K562 (cell line): ENCODE measurements at regions not wholly inside any gene's neighbourhood (a gene's known extent, or its start where the extent isn't known, plus 50 kb on each side); places are given as distances from the start of the nearest gene placed in this dataset.

Source experiments
- ATAC-seq: fragments of 200-7000 bp; cut with Tn5 transposase; 3 replicates; pipeline ENCODE4 v1.9.1; 2020; ENCODE audit warnings: moderate library complexity
- BruUV-seq: library from RNA; stranded (reverse); fragments of 400-500 nt; replicated peaks from 2 replicates; lab custom pipeline; 2021; lab: Mats Ljungman, UMichigan
- CTCF ChIA-PET: fragments of 300-600 bp; formaldehyde crosslinking; extraction: SDS; loops from one replicate; lab custom pipeline; 2021; ENCODE audit warnings: low intra/inter-chr PET ratio; lab: Yijun Ruan, JAX
- POLR2A ChIA-PET: fragments of 300-600, 350-650 bp; sonication (Branson Sonifier 250); formaldehyde crosslinking; extraction: SDS; loops from one replicate; lab custom pipeline; 2021; ENCODE audit warnings: antibody characterized with exemption, inconsistent platforms; lab: Yijun Ruan, JAX
- DNase-seq, 4 experiments: peaks; one replicate each; pipeline versions ENCODE4 v3.0.0 to v3.0.0-alpha.2; 2011 to 2018; ENCODE audit warnings: low spot score in 3 of 4, mixed read lengths in 3 of 4; ENCODE audit errors: extremely low read depth in 1 of 4
- FAIRE-seq: peaks from 2 replicates; lab custom pipeline; 2011; peaks lifted over from hg19 to GRCh38; lab: Jason Lieb, UNC
- H2AFZ ChIP-seq: 2 replicates; pipeline ENCODE4 v1.6.0; 2011; ENCODE audit warnings: low read depth, low read length, control low read depth, inconsistent platforms
- H3K27ac ChIP-seq: fragments of 200-600 bp; 3 replicates; pipeline ENCODE4 v1.8.0; 2011; ENCODE audit warnings: low read depth, mild to moderate bottlenecking, control low read depth, inconsistent platforms, low read length, moderate library complexity, mixed read lengths; ENCODE audit errors: extremely low read depth
- H3K27me3 ChIP-seq, 2 experiments: fragments of 300-600 bp in 1 of 2; 2 replicates in 1 of 2; 3 replicates in 1 of 2; pipeline versions ENCODE4 v1.6.0 to v1.8.0; 2011; ENCODE audit warnings: inconsistent platforms in 2 of 2, low read length in 2 of 2, mild to moderate bottlenecking in 1 of 2, mixed read lengths in 1 of 2, moderate library complexity in 1 of 2; ENCODE audit not compliant: control insufficient read depth in 2 of 2, insufficient read depth in 2 of 2
- H3K36me3 ChIP-seq: fragments of 300-600 bp; 3 replicates; pipeline ENCODE4 v1.8.0; 2011; ENCODE audit warnings: mild to moderate bottlenecking, low read length, inconsistent platforms; ENCODE audit not compliant: control insufficient read depth, insufficient read depth
- H3K4me1 ChIP-seq, 2 experiments: fragments of 200-600 bp in 1 of 2; replicated peaks in 1 of 2; 2 replicates in 1 of 2; 3 replicates in 1 of 2; pipeline versions ENCODE4 v1.5.1 to v1.8.0; 2011; ENCODE audit warnings: inconsistent platforms in 2 of 2, low read length in 2 of 2, mild to moderate bottlenecking in 1 of 2, mixed read lengths in 1 of 2, moderate library complexity in 1 of 2; ENCODE audit not compliant: control insufficient read depth in 2 of 2, insufficient read depth in 2 of 2
- H3K4me2 ChIP-seq: 2 replicates; pipeline ENCODE4 v1.6.1; 2011; ENCODE audit warnings: low read length, control low read depth, inconsistent platforms, mixed read lengths; ENCODE audit not compliant: insufficient read depth
- H3K4me3 ChIP-seq: fragments of 200-600 bp; sonication (generic), shearing (Covaris generic); 2 replicates; pipeline ENCODE4 v1.5.1; 2016; ENCODE audit warnings: control low read depth, inconsistent platforms
- H3K79me2 ChIP-seq: fragments of 200-600 bp; 3 replicates; pipeline ENCODE4 v1.8.0; 2011; ENCODE audit warnings: low read length, inconsistent platforms; ENCODE audit not compliant: control insufficient read depth, insufficient read depth
- H3K9ac ChIP-seq, 2 experiments: 2 replicates each; pipeline versions ENCODE4 v1.6.0 to v1.6.1; 2011; ENCODE audit warnings: low read depth in 2 of 2, low read length in 2 of 2, control low read depth in 1 of 2, inconsistent platforms in 1 of 2, mild to moderate bottlenecking in 1 of 2, mixed read lengths in 1 of 2; ENCODE audit not compliant: insufficient read depth in 1 of 2
- H3K9me1 ChIP-seq: one replicate; pipeline ENCODE4 v1.6.0; 2011; ENCODE audit warnings: inconsistent platforms, mild to moderate bottlenecking, low read length, moderate library complexity; ENCODE audit not compliant: control insufficient read depth, insufficient read depth
- H3K9me3 ChIP-seq: replicated peaks from 2 replicates; pipeline ENCODE4 v1.5.1; 2011; ENCODE audit warnings: low read depth, low read length, inconsistent platforms; ENCODE audit not compliant: control insufficient read depth, insufficient read depth
- H4K20me1 ChIP-seq: replicated peaks from 2 replicates; pipeline ENCODE4 v1.6.1; 2011; ENCODE audit warnings: low read length, inconsistent platforms, mixed read lengths; ENCODE audit not compliant: control insufficient read depth, insufficient read depth
- BMI1 ChIP-seq: fragments of 150-350 bp; IDR thresholded peaks from 2 replicates; pipeline ENCODE4 v1.6.1; 2014; ENCODE audit warnings: low read length
- CREB3 ChIP-seq: fragments of 450-650 bp; conservative IDR thresholded peaks from 2 replicates; pipeline ENCODE4 v1.6.1; 2016; ENCODE audit warnings: missing genetic modification characterization, low read depth, mild to moderate bottlenecking, missing compliant biosample characterization, moderate library complexity
- ETV6 ChIP-seq, 3 experiments: fragments of 150-350 bp in 1 of 3; sonication (generic) in 1 of 3; formaldehyde crosslinking in 1 of 3; IDR thresholded peaks; 2 replicates each; pipeline versions ENCODE4 v1.6.1 to v1.8.0; 2014 to 2022; ENCODE audit warnings: borderline replicate concordance in 2 of 3, low read depth in 2 of 3, antibody characterized with exemption in 1 of 3, low read length in 1 of 3, mild to moderate bottlenecking in 1 of 3, missing genetic modification reagents in 1 of 3
- GTF2F1 ChIP-seq: IDR thresholded peaks from 2 replicates; pipeline ENCODE4 v1.6.1; 2011; ENCODE audit warnings: low read depth, low read length, improper control_type of control experiment
- L3MBTL2 ChIP-seq: fragments of 450-650 bp; IDR thresholded peaks from 2 replicates; pipeline ENCODE4 v1.6.1; 2016; ENCODE audit warnings: mild to moderate bottlenecking, moderate library complexity
- MBD2 ChIP-seq: sonication (generic); IDR thresholded peaks from 2 replicates; pipeline ENCODE4 v1.6.1; 2016; ENCODE audit warnings: low read depth, borderline replicate concordance
- MCM5 ChIP-seq: fragments of 450-650 bp; IDR thresholded peaks from 2 replicates; pipeline ENCODE4 v1.6.1; 2016; ENCODE audit warnings: low read depth
- MEIS2 ChIP-seq: fragments of 450-650 bp; IDR thresholded peaks from 2 replicates; pipeline ENCODE4 v1.6.1; 2014; ENCODE audit warnings: mild to moderate bottlenecking; ENCODE audit not compliant: partially characterized antibody
- NFRKB ChIP-seq: fragments of 450-650 bp; IDR thresholded peaks from 2 replicates; pipeline ENCODE4 v1.6.1; 2016; ENCODE audit warnings: low read depth
- POLR2AphosphoS5 ChIP-seq: IDR thresholded peaks from 2 replicates; pipeline ENCODE4 v1.6.1; 2011; ENCODE audit warnings: mild to moderate bottlenecking, low read depth, low read length, moderate library complexity; ENCODE audit not compliant: control insufficient read depth, insufficient read depth
- SAFB ChIP-seq: fragments of 200-400 bp; formaldehyde crosslinking; IDR thresholded peaks from 2 replicates; pipeline ENCODE4 v1.6.1; 2017; ENCODE audit warnings: low read depth, low read length, borderline replicate concordance
- SRSF1 ChIP-seq: fragments of 200-400 bp; formaldehyde crosslinking; IDR thresholded peaks from 2 replicates; pipeline ENCODE4 v1.6.1; 2017; ENCODE audit warnings: mild to moderate bottlenecking, low read depth, low read length, moderate library complexity
- ZC3H4 ChIP-seq: sonication (generic); formaldehyde crosslinking; IDR thresholded peaks from 2 replicates; pipeline ENCODE4 v1.9.0; 2021; ENCODE audit warnings: missing genetic modification reagents, borderline replicate concordance
- ZNF311 ChIP-seq: fragments of 250-450 bp; sonication (Bioruptor Pico); IDR thresholded peaks from 2 replicates; pipeline ENCODE4 v1.4.0; 2020; ENCODE audit warnings: mild to moderate bottlenecking, moderate library complexity
- ZNF696 ChIP-seq: fragments of 250-450 bp; sonication (Bioruptor Pico); conservative IDR thresholded peaks from 2 replicates; pipeline ENCODE4 v1.4.0; 2020; ENCODE audit warnings: mild to moderate bottlenecking, moderate library complexity
- ZNF740 ChIP-seq, 3 experiments: fragments of 200-800 bp in 1 of 3; sonication (Bioruptor generic) in 1 of 3; sonication (generic) in 1 of 3; formaldehyde crosslinking in 1 of 3; IDR thresholded peaks; 2 replicates each; pipeline versions ENCODE4 v1.6.1 to v1.8.0; 2016 to 2022; ENCODE audit warnings: mild to moderate bottlenecking in 2 of 3, missing compliant biosample characterization in 2 of 3, missing genetic modification characterization in 2 of 3, missing genetic modification reagents in 1 of 3
- in situ Hi-C: fragments of 300-500 bp; cut with MboI; formaldehyde crosslinking; loops from 4 replicates; pipeline ENCODE4 v1.15.0; 2018; ENCODE audit warnings: inconsistent platforms, mixed read lengths
- intact Hi-C: fragments of 100-400 bp; cut with micrococcal nuclease; formaldehyde crosslinking; loops from 2 replicates; pipeline ENCODE4 v1.14.2; 2022

GRCh38 chr18:28390022-28390421 is 213.1 kb upstream of the CDH2 start:
- H2AFZ ChIP-seq, result no peak overlapping the region
- no peak overlapping the region for H3K9ac ChIP-seq
- no peak overlapping the region for H3K4me2 ChIP-seq
- FAIRE-seq, result no peak
- H3K27ac ChIP-seq, result no peak overlapping the region
- no peaks in the 10 kb centered on the region for H3K36me3 ChIP-seq
- H3K4me1 ChIP-seq, result no peaks in the 10 kb centered on the region
- H3K79me2 ChIP-seq, result no peaks in the 10 kb centered on the region
- in situ Hi-C loops (no loop called here), intact Hi-C loops (no loop called here)
- no peak overlapping the region for H3K4me3 ChIP-seq
- DNase-seq, result no peak
- POLR2A ChIA-PET, result no interaction called here
- CTCF ChIA-PET, result no interaction called here
- no peaks in the 10 kb centered on the region for H4K20me1 ChIP-seq
- ATAC-seq, result no peak
- TF ChIP-seq MBD2 (no peak), BMI1 (no peak), SAFB (no peak), ZNF696 (CRISPR knock-in tag) (no peak), MEIS2 (no peak), ZNF740 (CRISPR knock-in tag; IDR thresholded peaks at IDR 0.05) (no peak), ZNF740 (tag; IDR thresholded peaks at IDR 0.05) (no peak), MCM5 (no peak), ZC3H4 (CRISPR knock-in tag) (no peak), CREB3 (tag) (no peak), ETV6 (IDR thresholded peaks at IDR 0.05; ENCODE audit: borderline replicate concordance in 1 of 2, low read depth in 2 of 2, low read length in 1 of 2) (no peak), ETV6 (CRISPR knock-in tag; IDR thresholded peaks at IDR 0.05; ENCODE audit: borderline replicate concordance) (no peak), L3MBTL2 (no peak), POLR2AphosphoS5 (no peak), SRSF1 (no peak), GTF2F1 (no peak), NFRKB (no peak), ZNF311 (no peak)
- H3K9me1 ChIP-seq, result no peaks in the 10 kb centered on the region
- no peaks in the 10 kb centered on the region for H3K27me3 ChIP-seq
- BruUV-seq, result no TSS peak
- H3K9me3 ChIP-seq, result no peaks in the 10 kb centered on the region
